NCI-H2107 (cell line): ENCODE measurements at regions not wholly inside any gene's neighbourhood (a gene's known extent, or its start where the extent isn't known, plus 50 kb on each side); places are given as distances from the start of the nearest gene placed in this dataset.
"Not testable (repeated sequence)": the region's sequence is repeated elsewhere in the genome, so short reads cannot be mapped to it uniquely, and the experiment has no call there.

Experiments used
- DNase-seq: peaks from one replicate; lab custom pipeline; 2025; lab: John Stamatoyannopoulos, UW

GRCh38 chrX:94834226-94834625 lies 1160.2 kb downstream of the FAM133A start:
- DNase-seq: no peak

- DNase-seq: peak; percentile 33
These were observed 1176.8 kb downstream of the FAM133A start for GRCh38 chrX:94850811-94851210.

- no peak for DNase-seq
These were observed 1180.2 kb downstream of the FAM133A start for GRCh38 chrX:94854251-94854650.

GRCh38 chrX:94862470-94862869 lies 1188.5 kb downstream of the FAM133A start:
- DNase-seq: not testable (repeated sequence)

- no peak for DNase-seq
These were observed 1197.6 kb downstream of the FAM133A start for GRCh38 chrX:94871640-94872039.

- no peak for DNase-seq
These were observed 1227.8 kb downstream of the FAM133A start for GRCh38 chrX:94901849-94902248.

- no peak for DNase-seq
These were observed 1234.2 kb downstream of the FAM133A start for GRCh38 chrX:94908171-94908570.

GRCh38 chrX:94908648-94909047 lies 1234.6 kb downstream of the FAM133A start:
- no peak for DNase-seq

- no peak for DNase-seq
These were observed 1240.2 kb downstream of the FAM133A start for GRCh38 chrX:94914235-94914634.

- DNase-seq: no peak
These were observed 1258.4 kb downstream of the FAM133A start for GRCh38 chrX:94932278-94932965.

- DNase-seq: no peak
These were observed 1262.7 kb downstream of the FAM133A start for GRCh38 chrX:94936722-94937121.

- DNase-seq: no peak
These were observed 1263.5 kb downstream of the FAM133A start for GRCh38 chrX:94937491-94937890.

GRCh38 chrX:94942603-94943002 lies 1268.6 kb downstream of the FAM133A start:
- DNase-seq: no peak

GRCh38 chrX:94946137-94946536 lies 1272.1 kb downstream of the FAM133A start:
- DNase-seq: not testable (repeated sequence)

GRCh38 chrX:94961730-94962129 lies 1287.7 kb downstream of the FAM133A start:
- DNase-seq: no peak

- DNase-seq: no peak
These were observed 1303.6 kb downstream of the FAM133A start for GRCh38 chrX:94977562-94977961.

- DNase-seq: peak; percentile 10
These were observed 1304.0 kb downstream of the FAM133A start for GRCh38 chrX:94977986-94978385.
